SIG-M5 treated with dmso at 0.1 percent for 504 hours (cell line): ENCODE measurements at regions not wholly inside any gene's neighbourhood (a gene's known extent, or its start where the extent isn't known, plus 50 kb on each side); places are given as distances from the start of the nearest gene placed in this dataset.

ENCODE experiments used
- DNase-seq: peaks from one replicate; lab custom pipeline; 2025; ENCODE audit not compliant: unreplicated experiment; lab: John Stamatoyannopoulos, UW

- no peak for DNase-seq
Observed at GRCh38 chr9:90037146-90037797, 432.5 kb downstream of the GADD45G start.

- no peak for DNase-seq
Observed at GRCh38 chr9:90038763-90039162, 434.0 kb downstream of the GADD45G start.

GRCh38 chr9:90044263-90044662 lies 439.5 kb downstream of the GADD45G start:
- DNase-seq, result no peak

- DNase-seq, result no peak
Observed at GRCh38 chr9:90044710-90045151, 439.9 kb downstream of the GADD45G start.

GRCh38 chr9:90046317-90046861 lies 441.6 kb downstream of the GADD45G start:
- no peak for DNase-seq

- DNase-seq, result no peak
Observed at GRCh38 chr9:90047828-90048227, 443.0 kb downstream of the GADD45G start.

- no peak for DNase-seq
Observed at GRCh38 chr9:90052366-90052765, 447.6 kb downstream of the GADD45G start.

- DNase-seq, result no peak
Observed at GRCh38 chr9:90053027-90053426, 448.2 kb downstream of the GADD45G start.

GRCh38 chr9:90054810-90055209 lies 450.0 kb downstream of the GADD45G start:
- DNase-seq, result no peak

GRCh38 chr9:90055226-90055625 lies 450.4 kb downstream of the GADD45G start:
- DNase-seq, result no peak

GRCh38 chr9:90057361-90057760 lies 452.5 kb downstream of the GADD45G start:
- no peak for DNase-seq

- no peak for DNase-seq
Observed at GRCh38 chr9:90058182-90058763, 453.5 kb downstream of the GADD45G start.

GRCh38 chr9:90059436-90059835 lies 454.6 kb downstream of the GADD45G start:
- no peak for DNase-seq

- no peak for DNase-seq
Observed at GRCh38 chr9:90060256-90060655, 455.4 kb downstream of the GADD45G start.

GRCh38 chr9:90061187-90061586 lies 456.4 kb downstream of the GADD45G start:
- no peak for DNase-seq

- DNase-seq, result no peak
Observed at GRCh38 chr9:90062982-90063381, 458.2 kb downstream of the GADD45G start.

- no peak for DNase-seq
Observed at GRCh38 chr9:90064248-90064647, 459.4 kb downstream of the GADD45G start.

- DNase-seq, result no peak
Observed at GRCh38 chr9:90064971-90065370, 460.2 kb downstream of the GADD45G start.

GRCh38 chr9:90065851-90066250 lies 461.0 kb downstream of the GADD45G start:
- no peak for DNase-seq

- no peak for DNase-seq
Observed at GRCh38 chr9:90069085-90069484, 464.3 kb downstream of the GADD45G start.

GRCh38 chr9:90070056-90070455 lies 465.2 kb downstream of the GADD45G start:
- no peak for DNase-seq

GRCh38 chr9:90070469-90070868 lies 465.7 kb downstream of the GADD45G start:
- no peak for DNase-seq
